A673 (cell line): ENCODE measurements at regions not wholly inside any gene's neighbourhood (a gene's known extent, or its start where the extent isn't known, plus 50 kb on each side); places are given as distances from the start of the nearest gene placed in this dataset.

ENCODE experiments used
- EZH2 ChIP-seq: fragments of 200-600 bp; sonication (generic); IDR thresholded peaks from 2 replicates; pipeline ENCODE4 v1.6.1; 2017; ENCODE audit warnings: borderline replicate concordance, low read depth, mild to moderate bottlenecking, mixed read lengths, antibody characterized with exemption, low read length; ENCODE audit not compliant: poor library complexity, severe bottlenecking
- TF ChIP-seq, protein P1 (sequence below): fragments of 300-800, 200-600 bp; sonication (generic); conservative IDR thresholded peaks from 2 replicates; pipeline ENCODE4 v1.5.1; 2017; ENCODE audit warnings: low read depth, mild to moderate bottlenecking, antibody characterized with exemption, low read length, moderate library complexity, mixed read lengths

DNA sequence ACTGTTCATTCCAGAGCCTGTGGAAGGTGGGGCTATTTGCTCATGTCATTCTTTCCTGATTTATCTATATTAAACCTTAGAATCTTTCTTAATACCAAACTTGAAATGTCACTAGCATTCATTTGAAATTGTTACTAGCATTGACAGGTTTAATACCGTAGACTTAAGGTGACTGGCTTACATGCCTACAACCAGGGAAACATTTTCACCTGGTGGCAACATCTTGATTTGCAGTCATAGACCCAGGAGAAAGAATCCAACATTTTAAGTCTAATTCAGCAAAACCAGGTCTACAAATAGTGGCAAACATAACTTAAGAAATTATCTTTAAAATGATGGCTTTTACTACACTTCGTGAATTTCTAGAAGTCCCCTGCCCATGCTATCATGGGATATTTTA is 353.7 kb downstream of the HTR7 start:
- TF ChIP-seq, protein P1, sequence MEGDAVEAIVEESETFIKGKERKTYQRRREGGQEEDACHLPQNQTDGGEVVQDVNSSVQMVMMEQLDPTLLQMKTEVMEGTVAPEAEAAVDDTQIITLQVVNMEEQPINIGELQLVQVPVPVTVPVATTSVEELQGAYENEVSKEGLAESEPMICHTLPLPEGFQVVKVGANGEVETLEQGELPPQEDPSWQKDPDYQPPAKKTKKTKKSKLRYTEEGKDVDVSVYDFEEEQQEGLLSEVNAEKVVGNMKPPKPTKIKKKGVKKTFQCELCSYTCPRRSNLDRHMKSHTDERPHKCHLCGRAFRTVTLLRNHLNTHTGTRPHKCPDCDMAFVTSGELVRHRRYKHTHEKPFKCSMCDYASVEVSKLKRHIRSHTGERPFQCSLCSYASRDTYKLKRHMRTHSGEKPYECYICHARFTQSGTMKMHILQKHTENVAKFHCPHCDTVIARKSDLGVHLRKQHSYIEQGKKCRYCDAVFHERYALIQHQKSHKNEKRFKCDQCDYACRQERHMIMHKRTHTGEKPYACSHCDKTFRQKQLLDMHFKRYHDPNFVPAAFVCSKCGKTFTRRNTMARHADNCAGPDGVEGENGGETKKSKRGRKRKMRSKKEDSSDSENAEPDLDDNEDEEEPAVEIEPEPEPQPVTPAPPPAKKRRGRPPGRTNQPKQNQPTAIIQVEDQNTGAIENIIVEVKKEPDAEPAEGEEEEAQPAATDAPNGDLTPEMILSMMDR: no peak
- TF ChIP-seq EZH2: no peak
